NCI-H1105 (cell line): ENCODE measurements at regions not wholly inside any gene's neighbourhood (a gene's known extent, or its start where the extent isn't known, plus 50 kb on each side); places are given as distances from the start of the nearest gene placed in this dataset.

Source experiments
- DNase-seq: peaks from one replicate; lab custom pipeline; 2025; lab: John Stamatoyannopoulos, UW

- DNase-seq, result no peak
Observed at GRCh38 chr3:193754719-193755118, 161.7 kb downstream of the OPA1 start.

GRCh38 chr3:193756536-193756935 lies 163.5 kb downstream of the OPA1 start:
- no peak for DNase-seq

GRCh38 chr3:193757457-193757856 lies 164.4 kb downstream of the OPA1 start:
- DNase-seq, result no peak

- DNase-seq, result no peak
Observed at GRCh38 chr3:193761969-193762368, 169.0 kb downstream of the OPA1 start.

- no peak for DNase-seq
Observed at GRCh38 chr3:193762657-193763056, 169.6 kb downstream of the OPA1 start.

GRCh38 chr3:193764959-193765358 lies 172.0 kb downstream of the OPA1 start:
- DNase-seq, result no peak

GRCh38 chr3:193767353-193768069 lies 174.5 kb downstream of the OPA1 start:
- no peak for DNase-seq

- no peak for DNase-seq
Observed at GRCh38 chr3:193768070-193768394, 175.0 kb downstream of the OPA1 start.

GRCh38 chr3:193769437-193769836 lies 176.4 kb downstream of the OPA1 start:
- DNase-seq, result no peak

- DNase-seq, result no peak
Observed at GRCh38 chr3:193771011-193771652, 178.1 kb downstream of the OPA1 start.

- DNase-seq, result no peak
Observed at GRCh38 chr3:193771653-193772421, 178.8 kb downstream of the OPA1 start.

GRCh38 chr3:193772422-193772763 lies 179.4 kb downstream of the OPA1 start:
- no peak for DNase-seq

- DNase-seq, result no peak
Observed at GRCh38 chr3:193773266-193774220, 180.5 kb downstream of the OPA1 start.

GRCh38 chr3:193774272-193774915 lies 181.4 kb downstream of the OPA1 start:
- no peak for DNase-seq

GRCh38 chr3:193774916-193775285 lies 181.9 kb downstream of the OPA1 start:
- no peak for DNase-seq

GRCh38 chr3:193775421-193776077 lies 182.5 kb downstream of the OPA1 start:
- no peak for DNase-seq

GRCh38 chr3:193776626-193777358 lies 183.8 kb downstream of the OPA1 start:
- no peak for DNase-seq

- DNase-seq, result no peak
Observed at GRCh38 chr3:193777524-193777923, 184.5 kb downstream of the OPA1 start.

- DNase-seq, result no peak
Observed at GRCh38 chr3:193778676-193779075, 185.7 kb downstream of the OPA1 start.

GRCh38 chr3:193779933-193780332 lies 186.9 kb downstream of the OPA1 start:
- no peak for DNase-seq
